AG10803 (cell line): ENCODE measurements at regions not wholly inside any gene's neighbourhood (a gene's known extent, or its start where the extent isn't known, plus 50 kb on each side); places are given as distances from the start of the nearest gene placed in this dataset.

ENCODE experiments used
- DNase-seq: peaks from one replicate; pipeline ENCODE4 v3.0.0; 2010; ENCODE audit warnings: low read depth
- H3K4me3 ChIP-seq: 2 replicates; pipeline ENCODE4 v1.5.1; 2011; ENCODE audit warnings: mild to moderate bottlenecking, low read length, control low read depth
- CTCF ChIP-seq: conservative IDR thresholded peaks from 2 replicates; pipeline ENCODE4 v1.5.1; 2011; ENCODE audit warnings: mild to moderate bottlenecking, low read length, control low read depth, inconsistent platforms

GRCh38 chr12:88775742-88776151 lies 195.5 kb upstream of the KITLG start:
- TF ChIP-seq CTCF, result no peak
- no peak overlapping the region for H3K4me3 ChIP-seq
- no peak for DNase-seq

GRCh38 chr12:88767699-88768098 lies 187.4 kb upstream of the KITLG start:
- no peak for DNase-seq
- H3K4me3 ChIP-seq, result no peak overlapping the region
- no peak for TF ChIP-seq CTCF

GRCh38 chr12:88764781-88765480 lies 184.7 kb upstream of the KITLG start:
- peak; percentile 63 for DNase-seq
- TF ChIP-seq CTCF, result no peak
- H3K4me3 ChIP-seq, result no peak overlapping the region

- no peak for TF ChIP-seq CTCF
- no peak overlapping the region for H3K4me3 ChIP-seq
- peak; percentile 36 for DNase-seq
Measured at GRCh38 chr12:88763536-88764100, 183.3 kb upstream of the KITLG start.

- TF ChIP-seq CTCF, result no peak
- DNase-seq, result no peak
- H3K4me3 ChIP-seq, result no peak overlapping the region
Measured at GRCh38 chr12:88758176-88758575, 177.9 kb upstream of the KITLG start.

- no peak overlapping the region for H3K4me3 ChIP-seq
- TF ChIP-seq CTCF, result no peak
Measured at GRCh38 chr12:88756917-88757316, 176.6 kb upstream of the KITLG start.

GRCh38 chr12:88756153-88756552 lies 175.9 kb upstream of the KITLG start:
- no peak overlapping the region for H3K4me3 ChIP-seq
- no peak for TF ChIP-seq CTCF
- no peak for DNase-seq

More at GRCh38 chr12:88756917-88757316, 176.6 kb upstream of the KITLG start:
- no peak for DNase-seq
